NCI-H2081 (cell line): ENCODE measurements at regions not wholly inside any gene's neighbourhood (a gene's known extent, or its start where the extent isn't known, plus 50 kb on each side); places are given as distances from the start of the nearest gene placed in this dataset.
A peak's percentile ranks its signal among the peaks of the same experiment; 100 is the strongest.
"Not testable (repeated sequence)": the region's sequence is repeated elsewhere in the genome, so short reads cannot be mapped to it uniquely, and the experiment has no call there.

Source experiments
- DNase-seq, 2 experiments: peaks; one replicate each; lab custom pipeline; 2025; lab: John Stamatoyannopoulos, UW

GRCh38 chr17:71022758-71023157 lies 853.4 kb downstream of the KCNJ2 start:
- no peak for DNase-seq

GRCh38 chr17:71023249-71024030 lies 854.1 kb downstream of the KCNJ2 start:
- DNase-seq, result peak; percentile 4 to 67

- no peak for DNase-seq
Measured at GRCh38 chr17:71024172-71024571, 854.8 kb downstream of the KCNJ2 start.

- DNase-seq, result no peak
Measured at GRCh38 chr17:71024969-71025368, 855.6 kb downstream of the KCNJ2 start.

GRCh38 chr17:71029246-71029645 lies 859.9 kb downstream of the KCNJ2 start:
- no peak for DNase-seq

- DNase-seq, result not testable (repeated sequence)
Measured at GRCh38 chr17:71031286-71031685, 862.0 kb downstream of the KCNJ2 start.

- DNase-seq, result peak; percentile 95 to 100
Measured at GRCh38 chr17:71032746-71033273, 863.5 kb downstream of the KCNJ2 start.

- peak; percentile 60 to 93 for DNase-seq
Measured at GRCh38 chr17:71033336-71033735, 864.0 kb downstream of the KCNJ2 start.

- no peak for DNase-seq
Measured at GRCh38 chr17:71035226-71035625, 865.9 kb downstream of the KCNJ2 start.

GRCh38 chr17:71037386-71037785 lies 868.1 kb downstream of the KCNJ2 start:
- DNase-seq, result no peak

GRCh38 chr17:71039391-71039790 lies 870.1 kb downstream of the KCNJ2 start:
- no peak for DNase-seq

- no peak for DNase-seq
Measured at GRCh38 chr17:71052971-71053370, 883.6 kb downstream of the KCNJ2 start.

- DNase-seq, result no peak
Measured at GRCh38 chr17:71055128-71055527, 885.8 kb downstream of the KCNJ2 start.

- no peak for DNase-seq
Measured at GRCh38 chr17:71057448-71057847, 888.1 kb downstream of the KCNJ2 start.

- no peak for DNase-seq
Measured at GRCh38 chr17:71057938-71058337, 888.6 kb downstream of the KCNJ2 start.

- no peak for DNase-seq
Measured at GRCh38 chr17:71063127-71063526, 893.8 kb downstream of the KCNJ2 start.

GRCh38 chr17:71063559-71063958 lies 894.2 kb downstream of the KCNJ2 start:
- DNase-seq, result no peak

GRCh38 chr17:71067669-71068407 lies 898.5 kb downstream of the KCNJ2 start:
- no peak for DNase-seq

GRCh38 chr17:71068408-71068750 lies 899.0 kb downstream of the KCNJ2 start:
- no peak for DNase-seq

GRCh38 chr17:71071041-71071440 lies 901.7 kb downstream of the KCNJ2 start:
- DNase-seq, result no peak

- DNase-seq, result no peak
Measured at GRCh38 chr17:71071837-71072236, 902.5 kb downstream of the KCNJ2 start.

- DNase-seq, result peak; percentile 56 to 69
Measured at GRCh38 chr17:71080937-71081336, 911.6 kb downstream of the KCNJ2 start.

GRCh38 chr17:71081666-71082065 lies 912.3 kb downstream of the KCNJ2 start:
- DNase-seq, result no peak
